ENCODE measurements at regions not wholly inside any gene's neighbourhood (a gene's known extent, or its start where the extent isn't known, plus 50 kb on each side); places are given as distances from the start of the nearest gene placed in this dataset.
"Not testable (repeated sequence)": the region's sequence is repeated elsewhere in the genome, so short reads cannot be mapped to it uniquely, and the experiment has no call there.

DNA sequence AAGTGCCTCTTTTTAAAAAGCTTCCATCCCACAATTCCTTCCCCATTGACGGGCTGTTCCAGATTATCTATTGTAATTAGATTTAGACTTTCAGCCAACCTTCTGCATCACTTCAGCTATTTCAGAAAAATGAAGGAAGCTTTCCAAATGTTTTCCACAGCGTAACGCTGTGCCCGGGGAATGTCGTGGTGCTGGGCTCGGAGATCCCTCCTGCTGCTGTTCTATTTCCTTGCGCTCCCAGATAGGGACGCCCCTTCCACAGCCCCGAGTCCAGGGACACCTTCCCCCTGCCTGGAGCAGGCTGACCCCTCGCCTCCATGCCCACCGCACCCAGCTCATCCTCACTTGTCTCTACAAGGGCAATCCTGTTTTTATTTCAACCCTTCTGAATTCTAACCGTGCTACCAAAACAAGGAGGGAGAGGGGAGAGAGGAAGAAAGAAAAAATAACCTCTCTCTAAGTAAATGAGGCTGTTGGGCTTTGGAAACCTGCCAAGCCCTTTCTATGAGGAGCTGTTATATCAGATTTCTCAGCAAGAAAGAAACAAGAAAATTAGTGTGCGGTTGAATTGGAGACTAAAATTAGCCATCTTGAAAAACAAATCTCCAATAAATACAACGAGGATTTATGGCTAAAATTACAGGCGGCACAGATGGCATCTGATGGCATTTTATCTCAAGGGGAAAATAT lies 366.9 kb downstream of the BRD1 start:
- no peak for DNase-seq (ENCODE audit: low read depth, low spot score)

DNA sequence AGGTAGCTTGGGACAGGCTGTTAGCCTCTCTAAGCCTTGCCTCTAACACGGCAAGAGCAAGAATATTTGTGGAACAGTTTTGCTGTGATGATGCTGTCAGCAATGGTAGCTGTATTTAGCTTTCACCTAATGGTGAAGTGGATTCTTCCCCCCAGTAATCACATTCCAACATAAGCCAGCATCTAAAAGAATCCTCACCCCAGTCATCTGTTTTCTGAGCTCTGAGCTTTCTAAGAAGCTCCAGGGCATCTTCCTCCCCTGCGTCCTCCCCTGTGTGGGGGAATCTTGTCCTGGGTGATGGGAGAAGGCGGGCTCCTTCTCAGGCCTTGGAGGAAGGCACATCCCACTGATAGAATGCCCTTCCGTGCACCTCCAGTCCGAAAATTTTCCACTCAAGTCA lies 367.6 kb downstream of the BRD1 start:
- DNase-seq (ENCODE audit: low read depth, low spot score), result no peak

DNA sequence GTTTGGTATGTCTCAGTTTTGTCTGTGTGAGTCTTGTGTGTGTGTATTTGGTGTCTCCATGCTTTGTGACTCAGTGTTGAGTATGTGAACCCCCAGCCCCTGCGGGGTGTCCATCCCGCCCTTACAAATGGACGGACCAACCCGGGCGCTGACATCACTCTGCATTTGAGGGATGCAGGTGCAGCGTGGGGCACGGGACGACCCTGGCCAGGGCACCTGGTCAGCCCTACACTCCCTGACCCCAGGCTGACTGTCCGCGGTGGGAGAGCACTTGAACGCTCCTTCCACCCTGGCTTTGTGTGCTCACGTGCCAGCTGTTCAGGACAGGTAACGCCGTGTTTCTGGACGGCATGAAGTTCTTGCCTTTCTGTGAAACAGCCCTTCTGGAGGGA lies 369.0 kb downstream of the BRD1 start:
- DNase-seq (ENCODE audit: low read depth, low spot score), result no peak

DNA sequence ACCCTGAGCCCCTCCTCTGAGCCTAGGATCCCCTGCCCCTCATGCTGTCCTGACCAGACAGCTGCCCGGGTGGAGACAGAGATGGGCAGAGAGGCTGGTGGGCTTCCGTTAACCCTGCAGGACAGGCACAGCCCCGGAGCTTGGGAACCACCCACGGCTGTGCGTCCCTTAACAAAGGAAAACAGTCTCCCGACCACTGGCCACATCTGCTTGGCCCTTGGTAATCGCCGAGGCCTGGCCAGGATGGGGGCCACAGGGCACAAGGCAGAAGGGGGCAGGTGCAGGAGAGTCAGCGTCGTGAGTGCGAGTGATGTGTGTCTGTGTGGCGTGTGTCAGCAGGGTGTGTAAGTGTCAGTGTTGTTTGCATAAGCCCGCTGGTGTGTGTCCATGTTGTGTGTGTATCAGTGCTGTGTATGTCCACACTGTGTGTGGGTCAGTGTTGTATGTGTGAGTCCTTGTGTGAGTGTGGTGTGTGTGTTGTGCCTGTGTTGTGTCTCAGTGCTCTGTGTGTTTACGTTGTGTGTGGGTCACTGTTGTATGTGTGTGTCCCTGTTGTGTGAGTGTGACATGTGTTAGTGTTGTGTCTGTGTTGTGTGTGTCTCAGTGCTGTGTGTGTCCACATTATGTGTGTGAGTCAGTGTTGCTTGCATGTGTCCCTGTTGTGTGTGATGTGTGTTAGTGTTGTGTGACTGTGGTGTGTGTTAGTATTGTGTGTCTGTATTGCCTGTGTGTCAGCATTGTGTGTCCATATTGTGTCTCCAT lies 369.5 kb downstream of the BRD1 start:
- no peak for DNase-seq (ENCODE audit: low read depth, low spot score)

DNA sequence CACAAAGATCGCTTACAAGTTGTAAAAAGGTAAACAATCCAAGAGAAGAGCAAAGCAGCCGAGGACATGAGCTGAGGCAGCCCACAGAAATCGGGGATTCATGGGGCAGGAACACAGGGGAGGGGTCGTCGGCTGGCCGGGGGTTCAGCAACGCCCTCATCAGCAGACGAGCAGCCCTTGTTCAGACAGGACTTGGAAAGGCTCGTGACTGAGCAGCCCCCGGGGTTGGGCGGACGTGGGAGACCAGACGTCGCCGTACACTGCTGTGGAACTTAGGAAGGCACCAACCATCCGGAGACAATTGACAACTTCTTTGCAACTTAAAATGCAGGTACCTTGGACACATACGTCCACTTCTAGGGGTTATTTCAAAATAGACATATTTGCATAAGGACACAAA lies 370.5 kb downstream of the BRD1 start:
- no peak for DNase-seq (ENCODE audit: low read depth, low spot score)

DNA sequence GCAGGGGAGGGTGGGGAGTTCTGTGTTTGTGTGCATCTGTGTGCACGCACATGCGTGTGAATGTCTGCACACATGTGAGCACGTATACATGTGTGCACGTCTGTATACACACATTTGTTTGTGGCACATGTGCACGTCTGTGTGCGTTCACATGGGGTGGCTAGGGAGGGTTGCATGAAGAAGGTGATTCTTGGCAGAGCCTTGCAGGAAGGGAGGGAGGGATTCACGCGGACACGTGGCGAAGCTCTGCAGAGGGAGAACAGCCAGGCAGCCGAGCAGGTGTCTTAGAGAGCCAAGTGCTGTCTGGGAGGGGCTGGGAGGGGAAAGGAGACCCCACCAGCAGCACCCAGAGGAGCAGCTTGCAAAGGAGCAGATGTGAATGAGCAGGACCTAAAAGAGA lies 372.1 kb downstream of the BRD1 start:
- no peak for DNase-seq (ENCODE audit: low read depth, low spot score)

DNA sequence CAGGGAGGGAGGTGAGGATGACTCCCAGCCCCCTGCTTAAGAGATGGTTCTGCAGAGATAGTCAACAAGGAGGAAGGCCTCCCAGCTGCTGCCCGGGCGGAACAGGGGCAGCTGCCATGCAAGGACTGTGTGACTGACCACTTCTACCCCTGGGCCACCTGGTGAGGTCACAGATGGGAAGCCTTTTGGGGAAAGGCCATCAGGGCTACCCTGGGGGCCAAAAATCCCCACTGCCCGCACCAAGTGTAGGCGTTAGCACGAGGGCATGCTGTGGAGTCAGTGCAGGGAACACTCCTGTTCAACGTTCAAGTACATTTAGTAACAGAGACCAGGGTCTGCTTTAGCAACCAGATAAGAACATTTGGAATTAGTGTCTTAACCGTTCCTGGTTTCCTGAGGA lies 372.9 kb downstream of the BRD1 start:
- DNase-seq (ENCODE audit: low read depth, low spot score), result no peak

DNA sequence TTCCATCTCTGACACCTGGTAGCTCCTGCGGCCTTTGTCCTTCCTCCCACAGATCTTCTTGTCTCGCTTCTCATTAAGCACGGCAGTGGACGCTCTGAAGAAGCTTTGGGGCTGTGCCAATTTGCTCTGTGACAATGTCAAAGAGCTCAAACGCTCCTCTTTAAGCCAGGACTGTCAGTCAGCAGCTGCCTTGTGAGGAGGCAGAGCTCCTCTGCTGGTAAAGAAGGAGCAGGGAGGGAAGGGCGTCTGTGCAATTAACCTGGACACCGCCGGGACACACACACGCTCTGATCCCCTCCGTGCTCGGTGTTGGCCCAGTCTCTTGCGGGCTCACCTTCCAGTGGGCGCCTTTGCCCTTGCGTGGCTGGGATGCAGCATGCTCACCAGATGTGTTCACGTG lies 373.9 kb downstream of the BRD1 start:
- DNase-seq (ENCODE audit: low read depth, low spot score), result no peak

DNA sequence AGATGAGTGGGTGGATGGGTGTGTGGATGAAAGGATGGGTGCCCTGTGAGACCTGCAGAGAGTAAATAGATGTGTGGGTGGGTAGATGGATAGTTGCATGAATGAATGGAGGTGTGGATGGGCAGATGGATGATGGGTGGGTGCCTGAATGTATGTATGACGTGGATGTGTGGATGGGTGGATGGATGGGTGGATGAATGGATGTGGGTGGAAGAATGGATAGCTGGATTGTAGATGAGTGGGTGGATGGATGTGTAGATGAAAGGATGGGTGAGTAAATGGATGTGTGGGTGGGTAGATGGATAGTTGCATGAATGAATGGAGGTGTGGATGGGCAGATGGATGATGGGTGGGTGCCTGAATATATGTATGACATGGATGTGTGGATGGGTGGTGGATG lies 374.7 kb downstream of the BRD1 start:
- not testable (repeated sequence) for DNase-seq (ENCODE audit: low read depth, low spot score)

DNA sequence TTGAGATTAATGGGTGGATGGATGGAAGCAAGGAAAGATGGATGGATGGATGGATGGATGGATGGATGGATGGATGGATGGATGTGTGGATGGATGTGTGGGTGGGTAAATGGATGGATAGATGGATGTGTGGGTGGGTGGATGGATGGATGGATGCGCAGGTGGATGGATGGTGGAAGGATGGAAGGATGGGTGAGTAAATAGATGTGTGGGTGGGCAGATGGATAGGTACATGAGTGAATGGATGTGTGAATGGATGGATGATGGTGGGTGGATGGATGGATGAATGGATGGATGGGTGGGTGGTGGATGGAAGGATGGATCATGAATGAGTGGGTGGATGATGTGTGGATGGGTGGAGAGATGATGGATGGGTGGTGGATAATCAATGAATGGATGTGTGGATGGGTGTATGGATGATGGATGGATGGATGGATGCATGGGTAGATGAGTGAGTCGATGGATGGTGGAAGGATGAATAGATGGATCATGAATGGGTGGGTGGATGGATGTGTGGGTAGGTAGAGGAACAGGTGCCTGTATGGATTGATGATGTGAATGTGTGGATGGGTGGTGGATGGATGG lies 375.2 kb downstream of the BRD1 start:
- DNase-seq (ENCODE audit: low read depth, low spot score), result no peak

DNA sequence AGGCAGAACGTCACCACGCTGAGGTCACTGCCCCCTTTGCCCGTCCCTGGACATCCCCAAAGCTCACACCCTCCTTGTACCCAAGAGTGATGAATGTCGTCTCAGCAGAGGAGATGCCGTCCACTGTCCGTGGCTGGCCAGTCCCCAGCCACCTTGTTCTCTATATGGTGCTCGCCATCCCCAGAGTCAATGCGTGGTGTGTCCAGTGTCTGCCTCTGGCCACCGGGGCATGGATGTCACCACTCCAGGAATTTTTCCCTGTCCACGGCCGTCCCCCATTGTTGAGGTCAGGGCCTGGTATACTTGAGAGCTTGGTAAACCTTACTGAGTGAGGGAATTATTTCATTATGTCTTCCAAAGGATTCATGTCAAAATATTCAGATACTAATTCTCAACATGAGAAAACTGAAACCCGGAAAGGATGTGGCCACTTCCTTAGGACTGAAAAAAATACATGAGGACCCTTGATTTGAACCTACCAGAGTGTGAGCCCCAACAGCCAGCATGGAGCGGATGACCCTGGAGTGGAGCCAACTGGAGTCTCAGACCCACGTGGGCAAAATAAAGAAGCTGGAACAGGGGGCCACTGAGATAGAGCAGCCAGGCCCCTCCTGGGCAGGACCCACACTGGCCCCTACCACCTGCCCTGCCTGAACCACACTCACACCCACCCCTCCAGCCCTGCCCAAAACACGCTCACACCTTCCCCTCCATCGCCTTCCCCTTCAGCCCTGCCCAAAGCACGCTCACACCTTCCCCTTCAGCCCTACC lies 376.4 kb downstream of the BRD1 start:
- DNase-seq (ENCODE audit: low read depth, low spot score), result no peak

DNA sequence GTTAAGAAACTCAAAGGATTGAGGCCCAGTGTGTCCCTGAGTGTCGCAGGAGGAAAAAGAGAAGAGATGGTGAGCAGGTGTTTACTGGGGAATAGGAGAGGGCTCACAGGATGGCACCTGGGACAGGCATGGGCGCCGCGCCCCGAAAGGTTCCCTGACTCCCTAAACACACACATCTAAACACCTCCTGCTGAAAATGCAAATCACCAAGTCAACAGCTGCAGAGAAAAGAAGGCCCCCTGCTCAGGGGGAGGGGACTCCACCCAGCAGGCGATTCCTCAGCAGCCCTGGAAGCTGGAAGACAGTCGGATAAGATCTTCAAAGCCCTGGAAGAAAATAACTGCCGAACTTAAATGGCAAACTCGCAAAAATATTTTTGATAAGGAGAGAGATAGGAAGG lies 377.2 kb downstream of the BRD1 start:
- no peak for DNase-seq (ENCODE audit: low read depth, low spot score)

DNA sequence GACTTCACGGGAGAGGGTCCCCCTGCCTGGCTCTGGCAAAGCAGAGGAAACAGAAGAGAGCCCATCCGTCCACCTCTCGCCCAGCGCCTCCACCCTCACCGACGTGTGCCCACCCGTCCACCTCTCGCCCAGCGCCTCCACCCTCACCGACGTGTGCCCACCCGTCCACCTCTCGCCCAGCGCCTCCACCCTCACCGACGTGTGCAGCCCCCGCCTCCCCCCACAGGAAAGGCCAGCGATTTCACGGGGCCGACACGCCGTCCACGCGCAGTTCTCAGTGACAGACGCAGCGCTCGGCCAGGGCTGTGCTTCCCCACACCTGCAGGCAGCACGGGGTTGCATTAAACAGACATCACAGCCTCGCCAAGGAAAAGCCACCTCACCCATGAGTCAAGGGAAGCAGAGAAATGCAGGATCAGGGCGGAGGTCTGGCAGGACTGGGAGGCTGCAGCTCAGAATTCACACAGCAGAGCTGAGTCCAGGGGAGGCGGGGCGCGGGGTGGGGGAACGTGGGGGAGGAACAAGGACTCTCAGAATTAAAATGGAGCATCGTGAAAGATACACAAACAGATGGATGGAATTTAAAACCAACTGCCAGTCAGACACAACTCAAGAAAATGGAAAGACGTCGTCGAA lies 377.7 kb downstream of the BRD1 start:
- DNase-seq (ENCODE audit: low read depth, low spot score), result no peak

DNA sequence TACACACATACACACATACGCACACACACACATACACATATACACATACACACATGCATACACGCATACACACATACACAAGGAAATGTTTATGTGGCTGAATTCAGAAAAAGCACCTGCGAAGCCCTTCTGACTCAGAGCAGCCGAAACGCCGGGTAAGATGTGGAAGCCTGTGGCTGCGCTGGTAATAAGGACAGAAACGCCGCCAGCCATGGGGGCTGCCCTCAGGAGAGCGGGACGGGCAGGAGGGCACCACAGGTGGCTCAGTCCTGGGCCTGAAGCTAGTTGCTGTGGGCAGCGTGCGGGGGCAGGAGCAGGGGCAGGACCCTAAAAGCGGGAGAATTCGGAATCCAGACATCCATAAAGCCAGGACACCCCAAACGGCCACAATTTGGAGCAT lies 378.3 kb downstream of the BRD1 start:
- no peak for DNase-seq (ENCODE audit: low read depth, low spot score)

DNA sequence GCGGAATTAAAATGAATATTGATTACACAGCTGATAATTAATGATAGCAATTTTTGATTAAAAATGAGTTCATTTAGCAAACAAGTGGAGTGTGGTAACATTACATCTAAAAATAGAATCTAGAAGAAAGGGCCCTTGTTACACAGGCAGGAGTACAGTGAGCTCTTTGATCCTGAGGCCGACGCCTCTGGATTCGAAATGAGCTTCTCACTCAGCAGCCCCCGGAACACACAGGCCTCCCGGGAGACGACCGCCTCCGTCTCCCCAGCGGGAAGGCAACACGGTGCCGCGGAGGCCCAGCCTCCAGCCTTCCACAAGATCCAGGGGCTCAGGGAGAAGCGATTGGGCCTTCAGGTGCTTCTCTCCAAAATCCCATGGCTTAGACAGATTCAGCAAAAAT lies 379.1 kb downstream of the BRD1 start:
- DNase-seq (ENCODE audit: low read depth, low spot score), result no peak

DNA sequence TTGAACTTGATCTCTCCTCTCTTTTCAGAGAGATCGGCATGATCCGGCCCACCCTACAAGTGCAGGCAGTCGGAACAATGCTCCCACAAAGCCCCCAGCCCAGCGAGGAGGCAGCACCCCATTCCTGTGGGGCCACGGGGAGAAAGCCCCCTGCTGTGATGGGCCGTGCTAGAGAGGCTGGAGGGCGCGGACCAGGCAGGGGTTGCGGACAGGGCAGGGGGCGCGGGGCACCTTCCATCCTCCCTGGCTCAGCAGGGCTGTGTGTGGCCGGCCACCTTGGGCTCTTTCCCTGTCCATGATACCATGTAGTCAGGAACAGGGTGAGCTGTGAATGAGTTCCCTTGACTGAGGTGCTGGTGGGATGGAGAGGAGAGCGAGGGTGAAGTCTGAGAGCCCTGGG lies 379.8 kb downstream of the BRD1 start:
- no peak for DNase-seq (ENCODE audit: low read depth, low spot score)

DNA sequence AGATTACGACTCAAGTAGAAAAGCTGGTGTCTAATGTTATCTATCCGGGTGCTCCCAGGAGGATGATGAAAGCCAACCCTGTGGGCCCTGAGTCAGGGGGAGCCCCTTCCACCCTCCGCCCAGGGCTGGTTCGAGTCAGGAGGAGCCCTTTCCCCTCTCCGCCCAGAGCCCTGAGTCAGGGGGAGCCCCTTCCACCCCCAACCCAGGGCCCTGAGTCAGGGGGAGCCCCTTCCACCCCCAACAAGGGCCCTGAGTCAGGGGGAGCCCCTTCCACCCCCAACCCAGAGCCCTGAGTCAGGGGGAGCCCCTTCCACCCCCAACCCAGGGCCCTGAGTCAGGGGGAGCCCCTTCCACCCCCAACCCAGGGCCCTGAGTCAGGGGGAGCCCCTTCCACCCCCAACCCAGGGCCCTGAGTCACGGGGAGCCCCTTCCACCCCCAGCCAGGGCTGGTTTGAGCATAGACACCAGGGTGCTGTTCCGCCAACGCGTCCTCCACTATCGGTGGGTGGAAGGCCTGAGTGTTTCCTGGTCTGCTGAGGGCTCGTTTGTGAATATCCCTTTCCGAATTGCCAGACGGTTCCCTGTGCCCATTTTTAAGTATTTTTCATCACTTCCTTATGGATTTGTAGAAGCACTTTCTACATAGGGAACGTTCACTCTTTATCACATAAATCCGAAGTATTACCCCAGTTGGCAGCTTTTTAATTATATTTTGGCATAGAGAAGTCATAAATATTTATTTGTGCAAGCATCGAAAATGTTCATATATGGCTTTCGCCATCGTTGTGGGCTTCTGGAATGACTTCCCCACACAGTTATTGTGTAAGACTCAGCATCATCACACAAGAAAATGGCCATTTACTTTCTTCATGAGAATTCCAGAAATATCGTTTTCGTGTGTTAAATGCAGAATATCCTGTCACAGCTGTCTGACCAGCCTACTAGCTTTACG lies 380.6 kb downstream of the BRD1 start:
- no peak for DNase-seq (ENCODE audit: low read depth, low spot score)

DNA sequence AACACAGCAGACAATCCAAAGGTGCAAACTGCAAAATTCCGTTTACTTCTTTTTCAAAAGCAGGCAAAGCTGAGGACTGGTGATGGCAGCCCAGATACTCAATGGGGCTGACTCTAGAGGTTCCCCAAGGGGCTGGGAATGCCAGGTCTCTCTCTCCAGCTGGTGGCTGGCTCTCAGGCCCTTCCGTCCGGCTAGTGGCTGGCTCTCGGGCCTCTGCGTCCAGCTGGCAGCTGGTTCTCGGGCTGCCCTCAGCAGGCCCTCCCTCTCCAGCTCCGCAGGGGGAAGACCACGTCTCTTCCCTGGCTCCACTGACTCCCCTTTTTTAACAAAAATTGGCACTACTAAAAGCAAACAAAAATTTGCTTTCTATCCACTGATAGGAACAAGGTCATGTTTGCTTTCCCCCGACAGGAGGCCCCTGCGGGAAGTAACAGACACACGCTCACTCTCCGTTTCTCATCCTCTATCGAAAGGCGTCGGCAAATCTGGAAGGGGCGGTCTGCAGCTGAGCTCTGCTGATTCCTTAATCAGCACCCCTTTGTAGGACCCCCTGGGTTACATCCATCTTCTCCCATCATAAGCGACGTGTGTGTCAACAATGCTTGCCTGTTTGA lies 381.4 kb downstream of the BRD1 start:
- no peak for DNase-seq (ENCODE audit: low read depth, low spot score)

DNA sequence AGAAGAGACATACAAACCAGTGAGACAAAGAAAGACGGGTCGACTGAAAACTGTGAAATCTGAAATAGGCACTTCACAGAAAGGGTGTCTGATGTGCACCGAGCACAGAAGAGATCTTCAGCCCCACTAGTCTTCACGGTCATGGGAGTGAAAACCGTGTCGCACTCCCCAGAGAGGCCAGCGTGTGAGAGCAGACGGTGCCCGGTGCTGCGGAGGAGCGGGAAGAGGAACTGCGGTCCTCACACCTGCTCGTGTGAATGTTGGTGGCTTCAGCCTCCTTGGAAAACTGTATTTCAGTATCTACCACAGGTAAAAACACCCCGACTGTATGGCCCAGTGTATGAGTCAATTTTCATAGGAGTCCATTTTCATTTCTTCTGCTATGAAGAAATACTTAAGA lies 382.9 kb downstream of the BRD1 start:
- no peak for DNase-seq (ENCODE audit: low read depth, low spot score)

DNA sequence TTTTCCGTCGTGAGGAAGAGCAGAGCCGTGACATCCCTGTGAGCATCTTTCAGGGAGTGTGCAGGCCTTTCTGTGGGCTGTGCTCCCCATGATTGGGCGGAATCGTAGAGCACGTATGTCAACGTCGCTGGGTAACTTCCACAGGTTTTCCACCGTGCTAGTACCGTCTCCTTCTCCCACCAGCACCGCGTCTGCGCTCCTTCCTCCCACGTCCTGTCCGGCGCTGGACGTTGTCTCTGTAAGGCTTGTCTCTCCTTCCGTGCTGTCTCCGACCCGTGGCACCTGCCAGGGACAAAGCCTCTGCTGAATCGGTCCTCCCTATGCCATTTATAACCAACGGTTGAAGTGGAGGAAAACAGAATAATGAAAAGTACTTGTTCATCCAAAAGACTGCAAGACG lies 386.7 kb downstream of the BRD1 start:
- DNase-seq (ENCODE audit: low read depth, low spot score), result no peak
